NCI-H1105 (cell line): ENCODE measurements at regions not wholly inside any gene's neighbourhood (a gene's known extent, or its start where the extent isn't known, plus 50 kb on each side); places are given as distances from the start of the nearest gene placed in this dataset.
"Not testable (repeated sequence)": the region's sequence is repeated elsewhere in the genome, so short reads cannot be mapped to it uniquely, and the experiment has no call there.

Experiments used
- DNase-seq: peaks from one replicate; lab custom pipeline; 2025; lab: John Stamatoyannopoulos, UW

- no peak for DNase-seq
Observed at GRCh38 chr5:173495225-173495904, 121.1 kb downstream of the BOD1 start.

- no peak for DNase-seq
Observed at GRCh38 chr5:173494446-173494845, 122.0 kb downstream of the BOD1 start.

GRCh38 chr5:173493846-173494245 is 122.6 kb downstream of the BOD1 start:
- no peak for DNase-seq

GRCh38 chr5:173493040-173493439 is 123.4 kb downstream of the BOD1 start:
- DNase-seq, result no peak

GRCh38 chr5:173490681-173491080 is 125.8 kb downstream of the BOD1 start:
- no peak for DNase-seq

GRCh38 chr5:173488144-173488543 is 128.3 kb downstream of the BOD1 start:
- DNase-seq, result no peak

- DNase-seq, result no peak
Observed at GRCh38 chr5:173487300-173487699, 129.2 kb downstream of the BOD1 start.

GRCh38 chr5:173486355-173487225 is 129.9 kb downstream of the BOD1 start:
- DNase-seq, result no peak

- no peak for DNase-seq
Observed at GRCh38 chr5:173484569-173484968, 131.9 kb downstream of the BOD1 start.

- not testable (repeated sequence) for DNase-seq
Observed at GRCh38 chr5:173483599-173483998, 132.9 kb downstream of the BOD1 start.

GRCh38 chr5:173483160-173483559 is 133.3 kb downstream of the BOD1 start:
- DNase-seq, result no peak

- no peak for DNase-seq
Observed at GRCh38 chr5:173481821-173482220, 134.6 kb downstream of the BOD1 start.

- DNase-seq, result no peak
Observed at GRCh38 chr5:173480896-173481295, 135.6 kb downstream of the BOD1 start.

- DNase-seq, result no peak
Observed at GRCh38 chr5:173479711-173480110, 136.7 kb downstream of the BOD1 start.

GRCh38 chr5:173477345-173478040 is 139.0 kb downstream of the BOD1 start:
- no peak for DNase-seq

- no peak for DNase-seq
Observed at GRCh38 chr5:173475780-173476179, 140.7 kb downstream of the BOD1 start.

- DNase-seq, result no peak
Observed at GRCh38 chr5:173474881-173475287, 141.6 kb downstream of the BOD1 start.

GRCh38 chr5:173473288-173473687 is 143.2 kb downstream of the BOD1 start:
- no peak for DNase-seq

GRCh38 chr5:173472784-173473278 is 143.6 kb downstream of the BOD1 start:
- no peak for DNase-seq

- no peak for DNase-seq
Observed at GRCh38 chr5:173472164-173472563, 143.9 kb upstream of the STC2 start.

GRCh38 chr5:173468821-173469251 is 140.6 kb upstream of the STC2 start:
- DNase-seq, result no peak

GRCh38 chr5:173466227-173466626 is 138.0 kb upstream of the STC2 start:
- no peak for DNase-seq

GRCh38 chr5:173464813-173465212 is 136.6 kb upstream of the STC2 start:
- no peak for DNase-seq
